GM18907 (cell line): ENCODE measurements at regions not wholly inside any gene's neighbourhood (a gene's known extent, or its start where the extent isn't known, plus 50 kb on each side); places are given as distances from the start of the nearest gene placed in this dataset.
"Not testable (repeated sequence)": the region's sequence is repeated elsewhere in the genome, so short reads cannot be mapped to it uniquely, and the experiment has no call there.

Experiments used
- ATAC-seq: cut with Tn5 transposase; IDR thresholded peaks from one replicate; pipeline ENCODE4 v1.9.1; 2021; ENCODE audit warnings: mild to moderate bottlenecking, moderate library complexity; ENCODE audit not compliant: unreplicated experiment

GRCh38 chr10:8830048-8830447 lies 775.6 kb downstream of the GATA3 start:
- no peak for ATAC-seq

GRCh38 chr10:8830876-8831275 lies 776.4 kb downstream of the GATA3 start:
- ATAC-seq, result no peak

- no peak for ATAC-seq
Observed at GRCh38 chr10:8835453-8836167, 781.1 kb downstream of the GATA3 start.

GRCh38 chr10:8840356-8840755 lies 785.9 kb downstream of the GATA3 start:
- ATAC-seq, result no peak

- ATAC-seq, result no peak
Observed at GRCh38 chr10:8844141-8844540, 789.7 kb downstream of the GATA3 start.

- ATAC-seq, result no peak
Observed at GRCh38 chr10:8852546-8852945, 798.1 kb downstream of the GATA3 start.

GRCh38 chr10:8853048-8853447 lies 798.6 kb downstream of the GATA3 start:
- ATAC-seq, result no peak

- ATAC-seq, result not testable (repeated sequence)
Observed at GRCh38 chr10:8868924-8869323, 814.4 kb downstream of the GATA3 start.

- no peak for ATAC-seq
Observed at GRCh38 chr10:8873310-8873709, 818.8 kb downstream of the GATA3 start.

- ATAC-seq, result no peak
Observed at GRCh38 chr10:8874268-8874667, 819.8 kb downstream of the GATA3 start.

GRCh38 chr10:8874972-8875371 lies 820.5 kb downstream of the GATA3 start:
- no peak for ATAC-seq

GRCh38 chr10:8876171-8876570 lies 821.7 kb downstream of the GATA3 start:
- ATAC-seq, result no peak

GRCh38 chr10:8889538-8889937 lies 835.0 kb downstream of the GATA3 start:
- no peak for ATAC-seq

- ATAC-seq, result no peak
Observed at GRCh38 chr10:8893102-8893501, 838.6 kb downstream of the GATA3 start.

GRCh38 chr10:8894148-8894547 lies 839.7 kb downstream of the GATA3 start:
- no peak for ATAC-seq

- ATAC-seq, result no peak
Observed at GRCh38 chr10:8897769-8898168, 843.3 kb downstream of the GATA3 start.

GRCh38 chr10:8898745-8899330 lies 844.4 kb downstream of the GATA3 start:
- no peak for ATAC-seq

- no peak for ATAC-seq
Observed at GRCh38 chr10:8902926-8903325, 848.4 kb downstream of the GATA3 start.

- no peak for ATAC-seq
Observed at GRCh38 chr10:8908013-8908412, 853.5 kb downstream of the GATA3 start.

GRCh38 chr10:8910314-8910713 lies 855.8 kb downstream of the GATA3 start:
- ATAC-seq, result no peak

- no peak for ATAC-seq
Observed at GRCh38 chr10:8911032-8911431, 856.5 kb downstream of the GATA3 start.

- no peak for ATAC-seq
Observed at GRCh38 chr10:8912108-8912507, 857.6 kb downstream of the GATA3 start.

- no peak for ATAC-seq
Observed at GRCh38 chr10:8913720-8914119, 859.2 kb downstream of the GATA3 start.
